Left cardiac atrium (tissue), 4 donors: ENCODE measurements at regions not wholly inside any gene's neighbourhood (a gene's known extent, or its start where the extent isn't known, plus 50 kb on each side); places are given as distances from the start of the nearest gene placed in this dataset.

Source experiments
- ATAC-seq, 2 donors: fragments of 200-7000 bp; cut with Tn5 transposase; one replicate each; pipeline ENCODE4 v1.9.1; 2020; ENCODE audit warnings: mild to moderate bottlenecking in 2 of 2, moderate library complexity in 2 of 2
- DNase-seq: peaks from one replicate; pipeline ENCODE4 v3.0.0-alpha.2; 2020
- intact Hi-C, 2 donors: fragments of 100-400 bp; cut with DNase I; formaldehyde crosslinking; loops; one replicate each; pipeline versions ENCODE4 v1.14.1 to v1.15.1; 2022 to 2023
- donor health status: DM: no; HTN: yes; CAD: no.
- donor health status: DM: no; HTN: yes; CAD: no; lungs with severe emphysema.
- donor health status: DM: yes; HTN: yes; CAD: no.
- donor health status: Dilated cardiomyopathy.

GRCh38 chr3:5270666-5271371 lies 83.3 kb downstream of the EDEM1 start:
- DNase-seq (no peak), ATAC-seq (no peak)
- intact Hi-C loops, result no loop called here

- DNase-seq (no peak), ATAC-seq (no peak)
- intact Hi-C loops, result no loop called here
Observed at GRCh38 chr3:5271372-5271683, 83.8 kb downstream of the EDEM1 start.

GRCh38 chr3:5272387-5272786 lies 84.9 kb downstream of the EDEM1 start:
- ATAC-seq (no peak), DNase-seq (no peak)
- intact Hi-C loops, result no loop called here

- intact Hi-C loops, result no loop called here
- DNase-seq, result no peak
- ATAC-seq, result no peak
Observed at GRCh38 chr3:5274091-5274490, 86.6 kb downstream of the EDEM1 start.

GRCh38 chr3:5275529-5275928 lies 88.0 kb downstream of the EDEM1 start:
- ATAC-seq, result peak; percentile 44 to 51
- no peak for DNase-seq

GRCh38 chr3:5276934-5277333 lies 89.4 kb downstream of the EDEM1 start:
- no peak for ATAC-seq
- intact Hi-C loops, result no loop called here
- no peak for DNase-seq

More at GRCh38 chr3:5275529-5275928, 88.0 kb downstream of the EDEM1 start:
- intact Hi-C loops, result no loop called here

GRCh38 chr3:5277612-5278236 lies 90.2 kb downstream of the EDEM1 start:
- ATAC-seq, result no peak
- intact Hi-C loops, result no loop called here
- no peak for DNase-seq

- DNase-seq (no peak), ATAC-seq (no peak)
- intact Hi-C loops, result no loop called here
Observed at GRCh38 chr3:5278666-5279065, 91.2 kb downstream of the EDEM1 start.

- DNase-seq (no peak), ATAC-seq (no peak)
- intact Hi-C loops, result no loop called here
Observed at GRCh38 chr3:5282703-5283102, 95.2 kb downstream of the EDEM1 start.

- DNase-seq, result no peak
- ATAC-seq, result no peak
- intact Hi-C loops, result no loop called here
Observed at GRCh38 chr3:5285439-5285838, 97.9 kb downstream of the EDEM1 start.

GRCh38 chr3:5290915-5291314 lies 103.4 kb downstream of the EDEM1 start:
- DNase-seq, result no peak

GRCh38 chr3:5292512-5292911 lies 105.0 kb downstream of the EDEM1 start:
- intact Hi-C loops, result no loop called here
- ATAC-seq, result no peak

More at GRCh38 chr3:5290915-5291314, 103.4 kb downstream of the EDEM1 start:
- ATAC-seq, result no peak
- intact Hi-C loops, result no loop called here

GRCh38 chr3:5293207-5293606 lies 105.7 kb downstream of the EDEM1 start:
- ATAC-seq (no peak), DNase-seq (no peak)
- intact Hi-C loops, result no loop called here

More at GRCh38 chr3:5292512-5292911, 105.0 kb downstream of the EDEM1 start:
- DNase-seq, result no peak

- ATAC-seq (no peak), DNase-seq (no peak)
- intact Hi-C loops, result no loop called here
Observed at GRCh38 chr3:5294356-5294755, 106.8 kb downstream of the EDEM1 start.

GRCh38 chr3:5295191-5295690 lies 107.7 kb downstream of the EDEM1 start:
- no peak for DNase-seq
- ATAC-seq, result no peak
- intact Hi-C loops, result no loop called here

- intact Hi-C loops, result no loop called here
- DNase-seq (no peak), ATAC-seq (no peak)
Observed at GRCh38 chr3:5296362-5296761, 108.9 kb downstream of the EDEM1 start.

- intact Hi-C loops, result no loop called here
- no peak for DNase-seq
- no peak for ATAC-seq
Observed at GRCh38 chr3:5297895-5298294, 110.4 kb downstream of the EDEM1 start.

- DNase-seq (no peak), ATAC-seq (no peak)
- intact Hi-C loops, result no loop called here
Observed at GRCh38 chr3:5298453-5298852, 110.9 kb downstream of the EDEM1 start.

- DNase-seq (no peak), ATAC-seq (no peak)
- intact Hi-C loops, result no loop called here
Observed at GRCh38 chr3:5299161-5299560, 111.7 kb downstream of the EDEM1 start.

- intact Hi-C loops, result loop anchor here in 1 of 2 donors (10.0 kb wide), 1 partner anchor 1494 kb away; no protein-coding TSS in a partner anchor
- peak in 1 of 2 donors; percentile 41 for ATAC-seq
- DNase-seq, result no peak
Observed at GRCh38 chr3:5300638-5301037, 113.1 kb downstream of the EDEM1 start.
